A673 (cell line): ENCODE measurements at regions not wholly inside any gene's neighbourhood (a gene's known extent, or its start where the extent isn't known, plus 50 kb on each side); places are given as distances from the start of the nearest gene placed in this dataset.

Experiments used
- EZH2 ChIP-seq: fragments of 200-600 bp; sonication (generic); IDR thresholded peaks from 2 replicates; pipeline ENCODE4 v1.6.1; 2017; ENCODE audit warnings: borderline replicate concordance, low read depth, mild to moderate bottlenecking, mixed read lengths, antibody characterized with exemption, low read length; ENCODE audit not compliant: poor library complexity, severe bottlenecking
- TF ChIP-seq, protein P1 (sequence below): fragments of 300-800, 200-600 bp; sonication (generic); conservative IDR thresholded peaks from 2 replicates; pipeline ENCODE4 v1.5.1; 2017; ENCODE audit warnings: low read depth, mild to moderate bottlenecking, antibody characterized with exemption, low read length, moderate library complexity, mixed read lengths

GRCh38 chr19:31664997-31665396, 315.8 kb upstream of the TSHZ3 start:
- TF ChIP-seq, protein P1, sequence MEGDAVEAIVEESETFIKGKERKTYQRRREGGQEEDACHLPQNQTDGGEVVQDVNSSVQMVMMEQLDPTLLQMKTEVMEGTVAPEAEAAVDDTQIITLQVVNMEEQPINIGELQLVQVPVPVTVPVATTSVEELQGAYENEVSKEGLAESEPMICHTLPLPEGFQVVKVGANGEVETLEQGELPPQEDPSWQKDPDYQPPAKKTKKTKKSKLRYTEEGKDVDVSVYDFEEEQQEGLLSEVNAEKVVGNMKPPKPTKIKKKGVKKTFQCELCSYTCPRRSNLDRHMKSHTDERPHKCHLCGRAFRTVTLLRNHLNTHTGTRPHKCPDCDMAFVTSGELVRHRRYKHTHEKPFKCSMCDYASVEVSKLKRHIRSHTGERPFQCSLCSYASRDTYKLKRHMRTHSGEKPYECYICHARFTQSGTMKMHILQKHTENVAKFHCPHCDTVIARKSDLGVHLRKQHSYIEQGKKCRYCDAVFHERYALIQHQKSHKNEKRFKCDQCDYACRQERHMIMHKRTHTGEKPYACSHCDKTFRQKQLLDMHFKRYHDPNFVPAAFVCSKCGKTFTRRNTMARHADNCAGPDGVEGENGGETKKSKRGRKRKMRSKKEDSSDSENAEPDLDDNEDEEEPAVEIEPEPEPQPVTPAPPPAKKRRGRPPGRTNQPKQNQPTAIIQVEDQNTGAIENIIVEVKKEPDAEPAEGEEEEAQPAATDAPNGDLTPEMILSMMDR, result no peak
- no peak for TF ChIP-seq EZH2
